GM12801 (cell line): ENCODE measurements at regions not wholly inside any gene's neighbourhood (a gene's known extent, or its start where the extent isn't known, plus 50 kb on each side); places are given as distances from the start of the nearest gene placed in this dataset.

Experiments
- TF ChIP-seq, protein P1 (sequence below): IDR thresholded peaks from one replicate; pipeline ENCODE4 v1.5.1; 2011; ENCODE audit warnings: control low read depth; ENCODE audit not compliant: insufficient read length; ENCODE audit errors: extremely low read depth

DNA sequence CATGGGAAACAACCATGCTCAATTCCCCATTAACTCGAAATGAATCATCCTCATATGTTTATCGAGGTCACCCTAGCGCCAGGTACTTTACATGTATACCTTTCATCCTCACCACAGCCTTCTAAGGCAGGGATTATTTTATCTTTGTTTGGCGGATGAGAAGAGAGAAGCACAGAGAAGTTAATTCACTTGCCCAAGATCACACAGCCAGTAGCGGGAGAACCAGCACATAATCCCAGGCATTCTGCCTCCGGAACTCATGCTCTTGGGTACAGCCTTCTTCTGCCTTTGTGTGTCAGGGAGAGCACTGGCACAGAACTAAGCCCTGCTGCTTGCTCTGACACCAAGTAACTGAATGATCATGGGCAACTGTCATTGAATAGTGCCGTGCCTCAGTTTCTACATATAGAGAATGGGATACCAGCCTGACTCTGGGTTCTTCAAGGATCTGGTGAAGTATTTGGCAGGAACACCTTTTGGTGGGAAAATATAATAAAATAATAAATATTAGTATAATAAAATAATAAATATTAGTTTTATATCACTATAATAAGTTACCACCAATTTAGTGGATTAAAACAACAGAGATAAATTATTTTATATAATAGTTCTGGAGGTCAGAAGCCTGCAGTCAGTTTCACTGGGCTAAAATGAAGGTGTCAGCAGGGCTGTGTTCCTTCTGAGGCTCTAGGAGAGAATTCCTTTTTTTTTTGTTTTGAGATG lies 220.9 kb downstream of the AACS start:
- TF ChIP-seq, protein P1, sequence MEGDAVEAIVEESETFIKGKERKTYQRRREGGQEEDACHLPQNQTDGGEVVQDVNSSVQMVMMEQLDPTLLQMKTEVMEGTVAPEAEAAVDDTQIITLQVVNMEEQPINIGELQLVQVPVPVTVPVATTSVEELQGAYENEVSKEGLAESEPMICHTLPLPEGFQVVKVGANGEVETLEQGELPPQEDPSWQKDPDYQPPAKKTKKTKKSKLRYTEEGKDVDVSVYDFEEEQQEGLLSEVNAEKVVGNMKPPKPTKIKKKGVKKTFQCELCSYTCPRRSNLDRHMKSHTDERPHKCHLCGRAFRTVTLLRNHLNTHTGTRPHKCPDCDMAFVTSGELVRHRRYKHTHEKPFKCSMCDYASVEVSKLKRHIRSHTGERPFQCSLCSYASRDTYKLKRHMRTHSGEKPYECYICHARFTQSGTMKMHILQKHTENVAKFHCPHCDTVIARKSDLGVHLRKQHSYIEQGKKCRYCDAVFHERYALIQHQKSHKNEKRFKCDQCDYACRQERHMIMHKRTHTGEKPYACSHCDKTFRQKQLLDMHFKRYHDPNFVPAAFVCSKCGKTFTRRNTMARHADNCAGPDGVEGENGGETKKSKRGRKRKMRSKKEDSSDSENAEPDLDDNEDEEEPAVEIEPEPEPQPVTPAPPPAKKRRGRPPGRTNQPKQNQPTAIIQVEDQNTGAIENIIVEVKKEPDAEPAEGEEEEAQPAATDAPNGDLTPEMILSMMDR = no peak

DNA sequence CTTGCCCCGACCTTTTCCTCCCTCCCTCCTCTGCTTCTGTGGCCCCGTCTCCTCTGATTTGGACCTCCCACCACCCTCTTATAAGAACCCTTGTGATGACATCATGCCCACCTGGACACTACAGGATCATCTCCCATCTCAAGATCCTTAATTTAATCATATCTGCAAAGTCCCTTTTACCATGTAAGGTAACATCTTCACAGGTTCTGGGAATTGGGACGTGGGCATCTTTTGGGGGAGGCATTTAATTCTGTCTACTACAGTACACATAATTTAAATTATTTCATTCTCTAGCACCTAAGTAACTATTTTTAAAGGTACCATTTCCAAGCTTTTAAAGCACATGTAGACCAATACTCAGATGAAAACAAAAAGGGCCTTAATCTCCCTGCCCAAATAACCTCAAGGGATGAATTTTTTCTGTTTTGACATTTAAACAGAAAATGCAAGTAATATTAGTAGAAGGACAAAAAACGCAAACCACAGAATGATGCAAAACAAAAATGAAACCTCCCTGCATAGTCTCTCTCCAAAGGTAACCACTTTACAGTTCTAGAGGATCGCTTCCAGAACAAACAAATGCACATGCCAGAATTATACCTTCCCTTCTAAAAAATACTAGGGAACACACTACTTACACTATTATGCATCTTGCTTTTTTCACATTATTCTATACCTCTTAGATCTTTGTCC lies 222.1 kb downstream of the AACS start:
- TF ChIP-seq, protein P1 = no peak

DNA sequence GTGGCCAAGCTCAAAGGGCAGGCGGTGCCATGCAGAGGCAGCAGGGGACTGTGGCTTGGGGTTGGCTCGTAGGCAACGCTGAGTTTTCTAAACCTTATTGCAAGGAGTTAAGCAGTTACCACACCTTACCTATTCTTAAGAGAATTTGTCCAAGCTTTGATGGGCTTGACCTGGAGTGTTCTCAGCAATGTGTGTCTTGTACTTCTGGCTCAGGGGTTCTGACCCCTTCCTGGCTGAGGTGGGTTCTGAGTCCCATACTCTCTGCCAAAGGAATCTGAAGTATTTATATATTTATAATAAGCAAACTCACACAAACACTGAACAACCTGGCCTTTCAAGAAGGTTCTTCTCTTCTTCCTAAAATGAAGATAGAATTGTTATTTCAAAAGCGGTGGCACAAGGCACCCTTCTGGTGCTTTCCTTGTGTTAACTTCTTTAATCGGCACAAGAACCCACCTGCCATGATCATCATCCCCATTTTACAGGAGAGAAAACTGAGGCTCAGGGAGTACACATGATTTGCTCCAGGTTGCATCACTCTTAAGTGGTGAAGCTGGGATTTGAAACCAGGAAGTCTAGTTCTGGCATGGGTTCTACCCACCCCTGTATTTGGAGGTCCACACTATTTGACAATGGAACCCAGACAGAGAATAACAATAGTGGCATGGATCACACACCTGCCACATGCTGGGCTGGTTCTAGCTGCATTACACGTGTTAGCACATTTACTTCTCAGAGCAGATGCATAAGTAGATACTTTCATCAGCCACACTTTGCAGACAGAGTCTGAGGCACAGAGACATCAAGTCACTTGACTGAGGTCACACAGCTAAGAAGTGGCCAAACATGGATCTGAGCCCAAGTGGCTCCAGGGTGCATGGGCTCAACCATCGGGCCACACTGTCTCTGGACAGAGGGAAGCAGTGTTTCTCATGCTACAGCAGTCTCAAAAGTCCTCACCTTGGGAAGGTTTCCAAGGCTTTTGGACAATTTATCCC lies 224.0 kb downstream of the AACS start:
- TF ChIP-seq, protein P1 = no peak

DNA sequence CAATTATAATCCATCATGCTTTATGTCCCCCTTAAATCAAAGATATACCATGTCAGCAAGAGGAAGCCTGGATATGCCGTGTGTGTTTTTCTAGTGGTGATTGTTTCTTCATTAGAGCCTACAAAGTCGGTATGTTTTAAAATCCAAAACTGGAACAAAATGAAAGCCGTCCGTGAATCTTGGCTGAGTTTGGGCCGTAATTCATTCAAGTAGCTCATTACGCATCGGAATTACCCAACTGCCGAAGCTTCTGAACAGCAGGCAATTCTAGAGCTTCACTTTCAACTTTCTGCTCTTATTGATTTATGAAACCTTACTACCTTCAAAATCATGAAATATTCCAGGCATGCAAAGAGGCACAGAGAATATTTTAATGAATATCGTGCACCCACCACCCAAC lies 224.7 kb downstream of the AACS start:
- TF ChIP-seq, protein P1 = no peak

DNA sequence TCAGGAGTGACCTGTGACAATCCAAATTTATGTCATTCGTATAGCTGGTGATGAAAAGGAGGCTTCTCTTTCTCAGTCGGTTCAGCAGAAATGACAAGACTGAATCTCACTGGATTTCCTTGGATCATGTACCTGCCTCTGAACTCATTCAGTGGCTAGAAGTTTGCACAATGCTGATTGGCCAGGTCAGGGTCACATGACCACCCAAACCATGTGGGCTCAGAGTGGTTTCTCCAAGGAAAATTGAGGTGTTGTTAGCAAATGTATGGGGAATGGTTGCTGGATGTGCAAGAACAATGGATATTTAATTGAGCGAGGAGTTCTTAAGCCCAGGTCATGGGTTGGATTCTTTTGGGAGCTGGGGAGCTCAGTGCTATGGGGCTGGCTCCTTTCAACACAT lies 227.5 kb downstream of the AACS start:
- TF ChIP-seq, protein P1 = no peak

DNA sequence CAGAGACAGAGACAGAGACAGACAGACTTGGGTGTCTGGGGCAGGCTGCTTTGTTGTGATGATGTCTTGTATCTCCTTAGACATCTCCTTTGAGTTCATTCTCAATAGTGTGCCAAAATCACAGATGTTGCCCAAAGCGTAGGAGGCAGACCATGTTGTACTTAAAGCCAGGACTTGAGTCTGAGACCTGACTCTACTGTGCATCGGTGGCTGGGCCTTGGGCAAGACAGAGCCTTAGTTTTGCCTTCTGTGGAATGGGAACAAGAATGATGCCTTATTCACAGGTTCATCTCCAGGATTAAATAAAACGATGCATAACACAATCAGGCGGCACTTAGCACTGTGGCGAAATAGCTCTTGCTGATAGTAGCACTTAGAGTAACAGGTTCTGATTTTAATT lies 230.3 kb downstream of the AACS start:
- TF ChIP-seq, protein P1 = no peak

DNA sequence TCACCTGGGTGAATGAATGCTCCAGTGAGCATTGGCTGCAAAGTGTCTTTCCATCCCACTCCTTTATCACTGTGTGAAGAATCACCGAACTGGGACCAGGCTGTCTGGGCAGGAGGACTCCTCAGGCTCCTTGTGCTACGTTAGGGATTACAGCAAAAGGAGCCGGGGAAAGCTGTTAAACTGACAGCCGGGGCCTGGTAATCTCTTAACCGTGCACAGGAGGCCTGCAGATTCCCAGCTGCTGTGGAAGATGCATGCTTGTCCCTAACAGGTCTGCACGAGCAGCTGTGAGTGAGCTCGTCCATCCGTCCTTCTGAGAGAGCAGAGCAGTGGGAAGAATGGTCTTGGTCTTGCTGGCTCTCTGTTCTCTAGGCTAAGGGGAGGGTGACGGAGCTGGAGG lies 231.5 kb downstream of the AACS start:
- TF ChIP-seq, protein P1 = no peak
